Kidney (tissue), 13 donors: ENCODE measurements at regions not wholly inside any gene's neighbourhood (a gene's known extent, or its start where the extent isn't known, plus 50 kb on each side); places are given as distances from the start of the nearest gene placed in this dataset.
A peak's percentile ranks its signal among the peaks of the same experiment; 100 is the strongest.

Source experiments
- DNase-seq, 5 donors: peaks; one replicate each; pipeline ENCODE4 v3.0.0-alpha.2; 2013 to 2020
- FAIRE-seq: peaks from 2 replicates; lab custom pipeline; 2012; peaks lifted over from hg19 to GRCh38; lab: Jason Lieb, UNC
- H3K27ac ChIP-seq, 2 donors: one replicate each; pipeline ENCODE4 v1.7.0; 2013; ENCODE audit warnings: low read depth in 2 of 2, low read length in 2 of 2, inconsistent platforms in 1 of 2
- H3K27me3 ChIP-seq: one replicate; pipeline ENCODE4 v1.7.1; 2013; ENCODE audit warnings: low read length, inconsistent platforms; ENCODE audit not compliant: control insufficient read depth, insufficient read depth
- H3K36me3 ChIP-seq, 3 donors: one replicate each; pipeline versions ENCODE4 v1.7.0 to v1.7.1; 2013; ENCODE audit warnings: low read length in 3 of 3, control low read depth in 1 of 3, inconsistent platforms in 1 of 3; ENCODE audit not compliant: insufficient read depth in 3 of 3, control insufficient read depth in 2 of 3
- H3K4me1 ChIP-seq, 3 donors: one replicate each; pipeline versions ENCODE4 v1.7.0 to v1.7.1; 2013; ENCODE audit warnings: low read length in 3 of 3, inconsistent platforms in 1 of 3, low read depth in 1 of 3; ENCODE audit not compliant: control insufficient read depth in 2 of 3, insufficient read depth in 2 of 3
- H3K4me3 ChIP-seq, 3 donors: one replicate each; pipeline versions ENCODE4 v1.7.0 to v1.8.1; 2013; ENCODE audit warnings: low read length in 3 of 3, control low read depth in 1 of 3, inconsistent platforms in 1 of 3
- H3K9ac ChIP-seq, 3 donors: one replicate each; pipeline versions ENCODE4 v1.7.0 to v1.7.1; 2013; ENCODE audit warnings: low read length in 3 of 3, control low read depth in 1 of 3, inconsistent platforms in 1 of 3
- H3K9me3 ChIP-seq, 3 donors: one replicate each; pipeline versions ENCODE4 v1.7.0 to v1.7.1; 2013; ENCODE audit warnings: low read length in 3 of 3, control low read depth in 1 of 3, inconsistent platforms in 1 of 3; ENCODE audit not compliant: control insufficient read depth in 2 of 3, insufficient read depth in 1 of 3
- CTCF ChIP-seq: IDR thresholded peaks from 3 replicates; pipeline ENCODE4 v1.5.1; 2012; ENCODE audit warnings: mild to moderate bottlenecking, moderate library complexity, borderline replicate concordance; ENCODE audit not compliant: insufficient read depth; ENCODE audit errors: extremely low read depth
- intact Hi-C: fragments of 100-400 bp; cut with DNase I; formaldehyde crosslinking; loops from one replicate; pipeline ENCODE4 v1.11.1; 2022
- donor health status: control.
- donor health status: control.
- donor health status: control.
- donor health status: control.
- donor health status: control.
- donor health status: DM: yes; HTN: yes; CAD: no.
- donor health status: Normal renal cell carcinoma (clear cell type).

- Histone ChIP-seq H3K4me1 (no peaks in the 10 kb centered on the region), H3K9ac (no peak overlapping the region), H3K27me3 (no peaks in the 10 kb centered on the region), H3K27ac (no peak overlapping the region), H3K36me3 (no peaks in the 10 kb centered on the region), H3K9me3 (peaks cover 0 to 8% (median 0%) of the 10 kb centered on the region in 3 donors), H3K4me3 (no peak overlapping the region)
- intact Hi-C loops, result no loop called here
- DNase-seq (no peak), FAIRE-seq (no peak)
- no peak for TF ChIP-seq CTCF
Measured at GRCh38 chr7:22618528-22618927, 108.5 kb upstream of the IL6 start.

- Histone ChIP-seq H3K4me3 (no peak overlapping the region), H3K9ac (no peak overlapping the region), H3K27me3 (no peaks in the 10 kb centered on the region), H3K4me1 (no peaks in the 10 kb centered on the region), H3K36me3 (no peaks in the 10 kb centered on the region), H3K9me3 (peaks cover 0 to 8% (median 0%) of the 10 kb centered on the region in 3 donors), H3K27ac (no peak overlapping the region)
- no peak for FAIRE-seq
- DNase-seq, result no peak
- intact Hi-C loops, result no loop called here
- TF ChIP-seq CTCF, result no peak
Measured at GRCh38 chr7:22617166-22617565, 109.8 kb upstream of the IL6 start.

GRCh38 chr7:22613496-22613895 is 113.5 kb upstream of the IL6 start:
- TF ChIP-seq CTCF, result no peak
- DNase-seq (peak in 2 of 5 donors; percentile 27 to 60), FAIRE-seq (no peak)
- no peak overlapping the region for H3K27ac ChIP-seq
- peaks cover 0 to 5% (median 0%) of the 10 kb centered on the region in 3 donors for H3K9me3 ChIP-seq
- H3K4me1 ChIP-seq, result no peaks in the 10 kb centered on the region
- H3K9ac ChIP-seq, result no peak overlapping the region
- no peak overlapping the region for H3K4me3 ChIP-seq
- H3K36me3 ChIP-seq, result no peaks in the 10 kb centered on the region
- intact Hi-C loops, result no loop called here
- H3K27me3 ChIP-seq, result no peaks in the 10 kb centered on the region

- Histone ChIP-seq H3K4me1 (no peaks in the 10 kb centered on the region), H3K9ac (no peak overlapping the region), H3K27me3 (no peaks in the 10 kb centered on the region), H3K36me3 (no peaks in the 10 kb centered on the region), H3K27ac (no peak overlapping the region), H3K9me3 (no peaks in the 10 kb centered on the region), H3K4me3 (no peak overlapping the region)
- no peak for TF ChIP-seq CTCF
- DNase-seq (no peak), FAIRE-seq (no peak)
- intact Hi-C loops, result no loop called here
Measured at GRCh38 chr7:22612776-22613175, 112.8 kb upstream of the STEAP1B start.
